Testis (tissue), 2 donors: ENCODE measurements at regions not wholly inside any gene's neighbourhood (a gene's known extent, or its start where the extent isn't known, plus 50 kb on each side); places are given as distances from the start of the nearest gene placed in this dataset.

Experiments used
- CTCF ChIP-seq, 3 experiments: fragments of 450-650 bp in 2 of 3; fragments of 200-600 bp in 1 of 3; sonication (generic) in 1 of 3; IDR thresholded peaks; one replicate each; pipeline ENCODE4 v1.5.1; 2016 to 2019; ENCODE audit warnings: antibody characterized with exemption in 3 of 3, mild to moderate bottlenecking in 2 of 3, moderate library complexity in 1 of 3
- POLR2A ChIP-seq: fragments of 450-650 bp; IDR thresholded peaks from one replicate; pipeline ENCODE4 v1.6.1; 2017; ENCODE audit warnings: antibody characterized with exemption, mild to moderate bottlenecking, moderate library complexity

GRCh38 chr15:81758818-81759284 is 287.0 kb downstream of the MEX3B start:
- TF ChIP-seq POLR2A, result no peak
- no peak for TF ChIP-seq CTCF (IDR thresholded peaks at IDR 0.05)
